NCI-H146 (cell line): ENCODE measurements at regions not wholly inside any gene's neighbourhood (a gene's known extent, or its start where the extent isn't known, plus 50 kb on each side); places are given as distances from the start of the nearest gene placed in this dataset.

Experiments used
- DNase-seq: peaks from one replicate; lab custom pipeline; 2025; lab: John Stamatoyannopoulos, UW

- DNase-seq: no peak
Measured at GRCh38 chr20:11448554-11448953, 469.1 kb upstream of the BTBD3 start.

GRCh38 chr20:11451793-11452291 is 465.9 kb upstream of the BTBD3 start:
- no peak for DNase-seq

GRCh38 chr20:11452326-11452725 is 465.4 kb upstream of the BTBD3 start:
- no peak for DNase-seq

- no peak for DNase-seq
Measured at GRCh38 chr20:11453430-11453829, 464.3 kb upstream of the BTBD3 start.

GRCh38 chr20:11454966-11455799 is 462.5 kb upstream of the BTBD3 start:
- DNase-seq: no peak

GRCh38 chr20:11457488-11457887 is 460.2 kb upstream of the BTBD3 start:
- DNase-seq: no peak

- DNase-seq: no peak
Measured at GRCh38 chr20:11459090-11459890, 458.4 kb upstream of the BTBD3 start.

- DNase-seq: no peak
Measured at GRCh38 chr20:11467436-11467835, 450.3 kb upstream of the BTBD3 start.

GRCh38 chr20:11468880-11469279 is 448.8 kb upstream of the BTBD3 start:
- DNase-seq: no peak

GRCh38 chr20:11469795-11470435 is 447.8 kb upstream of the BTBD3 start:
- DNase-seq: no peak

GRCh38 chr20:11473983-11474382 is 443.7 kb upstream of the BTBD3 start:
- no peak for DNase-seq

GRCh38 chr20:11483697-11484096 is 434.0 kb upstream of the BTBD3 start:
- DNase-seq: no peak

- no peak for DNase-seq
Measured at GRCh38 chr20:11484479-11484878, 433.2 kb upstream of the BTBD3 start.

- DNase-seq: no peak
Measured at GRCh38 chr20:11492386-11492785, 425.3 kb upstream of the BTBD3 start.

GRCh38 chr20:11492846-11493245 is 424.8 kb upstream of the BTBD3 start:
- no peak for DNase-seq

GRCh38 chr20:11496380-11496779 is 421.3 kb upstream of the BTBD3 start:
- no peak for DNase-seq

- DNase-seq: no peak
Measured at GRCh38 chr20:11497545-11497944, 420.1 kb upstream of the BTBD3 start.

- DNase-seq: no peak
Measured at GRCh38 chr20:11499101-11499634, 418.5 kb upstream of the BTBD3 start.

- no peak for DNase-seq
Measured at GRCh38 chr20:11502061-11502460, 415.6 kb upstream of the BTBD3 start.

- no peak for DNase-seq
Measured at GRCh38 chr20:11502671-11503070, 415.0 kb upstream of the BTBD3 start.

- no peak for DNase-seq
Measured at GRCh38 chr20:11509776-11510175, 407.9 kb upstream of the BTBD3 start.

- DNase-seq: no peak
Measured at GRCh38 chr20:11511821-11512220, 405.9 kb upstream of the BTBD3 start.
